ENCODE measurements at regions not wholly inside any gene's neighbourhood (a gene's known extent, or its start where the extent isn't known, plus 50 kb on each side); places are given as distances from the start of the nearest gene placed in this dataset.
A peak's percentile ranks its signal among the peaks of the same experiment; 100 is the strongest.

DNA sequence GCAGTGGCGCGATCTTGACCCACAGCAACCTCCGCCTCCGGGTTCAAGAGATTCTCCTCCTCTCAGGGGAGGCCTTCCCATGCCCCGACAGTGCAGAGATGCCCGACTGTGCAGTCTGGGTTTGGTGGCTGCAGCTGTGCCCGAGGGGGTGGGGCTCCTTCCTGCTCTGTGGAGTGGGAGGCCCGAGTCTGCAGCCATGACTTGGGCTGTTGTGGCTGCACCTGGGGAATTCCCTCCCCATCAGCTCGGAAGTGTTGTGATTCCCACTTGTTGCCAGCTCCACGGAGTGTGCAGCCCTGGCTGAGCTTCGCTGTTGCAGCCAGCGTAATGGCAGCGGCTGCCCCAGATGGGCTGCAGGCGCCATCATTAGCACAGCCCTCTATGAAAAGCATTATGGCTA is 66.4 kb upstream of the SMIM36 start:
- Histone ChIP-seq H3K4me3 (peak overlapping the region; percentile 8), H3K9me3 (ENCODE audit: control insufficient read depth in 4 of 4, insufficient read depth in 3 of 4, low read length in 3 of 4) (no peaks in the 10 kb centered on the region), H3K27me3 (ENCODE audit: control insufficient read depth in 3 of 3, insufficient read depth in 3 of 3, low read length in 2 of 3) (no peaks in the 10 kb centered on the region), H3K9ac (ENCODE audit: insufficient read depth in 1 of 2, low read length in 2 of 2) (no peak overlapping the region), H3K4me1 (ENCODE audit: control insufficient read depth in 5 of 5, insufficient read depth in 5 of 5, low read length in 5 of 5) (peaks cover 0 to 7% (median 0%) of the 10 kb centered on the region in 5 donors), H3K36me3 (ENCODE audit: control insufficient read depth in 4 of 4, insufficient read depth in 4 of 4, low read length in 4 of 4) (no peaks in the 10 kb centered on the region), H3K27ac (ENCODE audit: low read depth in 1 of 2, low read length in 1 of 2) (peak overlapping the region in 1 of 2 donors; percentile 74)
- DNase-seq: no peak
- 53 to 59% methylated on average over 14 of the region's 14 CpGs for WGBS, 2 donors
- no peak for ATAC-seq (ENCODE audit: insufficient read depth, low FRiP score)
- TF ChIP-seq, protein P1, sequence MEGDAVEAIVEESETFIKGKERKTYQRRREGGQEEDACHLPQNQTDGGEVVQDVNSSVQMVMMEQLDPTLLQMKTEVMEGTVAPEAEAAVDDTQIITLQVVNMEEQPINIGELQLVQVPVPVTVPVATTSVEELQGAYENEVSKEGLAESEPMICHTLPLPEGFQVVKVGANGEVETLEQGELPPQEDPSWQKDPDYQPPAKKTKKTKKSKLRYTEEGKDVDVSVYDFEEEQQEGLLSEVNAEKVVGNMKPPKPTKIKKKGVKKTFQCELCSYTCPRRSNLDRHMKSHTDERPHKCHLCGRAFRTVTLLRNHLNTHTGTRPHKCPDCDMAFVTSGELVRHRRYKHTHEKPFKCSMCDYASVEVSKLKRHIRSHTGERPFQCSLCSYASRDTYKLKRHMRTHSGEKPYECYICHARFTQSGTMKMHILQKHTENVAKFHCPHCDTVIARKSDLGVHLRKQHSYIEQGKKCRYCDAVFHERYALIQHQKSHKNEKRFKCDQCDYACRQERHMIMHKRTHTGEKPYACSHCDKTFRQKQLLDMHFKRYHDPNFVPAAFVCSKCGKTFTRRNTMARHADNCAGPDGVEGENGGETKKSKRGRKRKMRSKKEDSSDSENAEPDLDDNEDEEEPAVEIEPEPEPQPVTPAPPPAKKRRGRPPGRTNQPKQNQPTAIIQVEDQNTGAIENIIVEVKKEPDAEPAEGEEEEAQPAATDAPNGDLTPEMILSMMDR (IDR thresholded peaks at IDR 0.05; ENCODE audit: control extremely low read depth, extremely low read depth): no peak

- TF ChIP-seq, protein P1 (IDR thresholded peaks at IDR 0.05; ENCODE audit: control extremely low read depth, extremely low read depth): no peak
- DNase-seq: peak; percentile 28 to 69 (median 65)
- no peaks in the 10 kb centered on the region for H3K9me3 ChIP-seq (ENCODE audit: control insufficient read depth in 4 of 4, insufficient read depth in 3 of 4, low read length in 3 of 4)
- no peaks in the 10 kb centered on the region for H3K36me3 ChIP-seq (ENCODE audit: control insufficient read depth in 4 of 4, insufficient read depth in 4 of 4, low read length in 4 of 4)
- peaks cover 0 to 7% (median 0%) of the 10 kb centered on the region in 5 donors for H3K4me1 ChIP-seq (ENCODE audit: control insufficient read depth in 5 of 5, insufficient read depth in 5 of 5, low read length in 5 of 5)
- ATAC-seq (ENCODE audit: insufficient read depth, low FRiP score): peak; percentile 84
- peak overlapping the region; percentile 78 to 82 for H3K27ac ChIP-seq (ENCODE audit: low read depth in 1 of 2, low read length in 1 of 2)
- H3K9ac ChIP-seq (ENCODE audit: insufficient read depth in 1 of 2, low read length in 2 of 2): peak overlapping the region in 1 of 2 donors; percentile 47
- H3K4me3 ChIP-seq: no peak overlapping the region
- WGBS, 2 donors: 10 to 22% methylated on average over 9 of the region's 9 CpGs
- H3K27me3 ChIP-seq (ENCODE audit: control insufficient read depth in 3 of 3, insufficient read depth in 3 of 3, low read length in 2 of 3): no peaks in the 10 kb centered on the region
These were observed 65.8 kb upstream of the SMIM36 start for GRCh38 chr17:55576996-55577586.

DNA sequence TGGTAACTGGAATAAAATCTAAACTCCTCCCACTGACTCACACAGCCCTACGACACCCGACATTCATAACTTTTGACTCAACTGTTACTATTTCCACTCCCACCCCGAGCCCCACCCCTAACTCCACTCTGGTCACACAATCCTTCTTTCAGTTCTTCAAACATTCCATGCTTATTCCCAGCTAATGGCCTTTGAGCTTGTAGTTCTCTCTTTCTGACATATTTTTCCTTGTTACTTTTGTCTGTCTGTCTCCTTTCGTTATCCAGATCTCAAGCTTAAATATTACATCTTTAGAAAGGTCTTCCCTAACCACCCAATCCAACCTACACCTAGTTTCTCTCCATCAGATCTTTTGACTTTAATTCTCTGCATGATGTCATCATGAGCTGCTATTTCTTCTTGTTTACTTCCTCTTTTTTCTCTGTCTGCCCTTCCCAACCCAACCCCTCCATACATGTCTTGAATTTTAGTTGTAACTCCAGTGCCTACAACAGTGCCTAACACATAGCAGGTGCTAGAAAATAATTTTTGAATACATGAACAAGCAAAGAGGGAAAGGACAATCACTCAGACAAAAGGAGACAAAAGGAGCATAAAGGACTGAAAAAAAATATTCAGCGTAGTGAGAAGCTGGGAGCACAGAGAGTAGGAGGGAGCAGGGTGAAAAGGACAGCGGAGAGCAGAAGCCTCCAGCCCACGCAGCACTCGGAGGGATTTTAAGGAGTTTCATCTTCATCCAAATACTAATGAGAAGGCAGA is 65.2 kb upstream of the SMIM36 start:
- no peaks in the 10 kb centered on the region for H3K9me3 ChIP-seq (ENCODE audit: control insufficient read depth in 4 of 4, insufficient read depth in 3 of 4, low read length in 3 of 4)
- peak overlapping the region; percentile 78 to 82 for H3K27ac ChIP-seq (ENCODE audit: low read depth in 1 of 2, low read length in 1 of 2)
- H3K9ac ChIP-seq (ENCODE audit: insufficient read depth in 1 of 2, low read length in 2 of 2): peak overlapping the region in 1 of 2 donors; percentile 47
- H3K27me3 ChIP-seq (ENCODE audit: control insufficient read depth in 3 of 3, insufficient read depth in 3 of 3, low read length in 2 of 3): no peaks in the 10 kb centered on the region
- TF ChIP-seq, protein P1 (IDR thresholded peaks at IDR 0.05; ENCODE audit: control extremely low read depth, extremely low read depth): no peak
- peaks cover 0 to 7% (median 0%) of the 10 kb centered on the region in 5 donors for H3K4me1 ChIP-seq (ENCODE audit: control insufficient read depth in 5 of 5, insufficient read depth in 5 of 5, low read length in 5 of 5)
- 48 to 64% methylated on average over 8 of the region's 8 CpGs for WGBS, 2 donors
- ATAC-seq (ENCODE audit: insufficient read depth, low FRiP score) (peak; percentile 29), DNase-seq (peak in 2 of 3 donors; percentile 12 to 36)
- H3K36me3 ChIP-seq (ENCODE audit: control insufficient read depth in 4 of 4, insufficient read depth in 4 of 4, low read length in 4 of 4): no peaks in the 10 kb centered on the region
- H3K4me3 ChIP-seq: no peak overlapping the region
